Fibroblast of skin of right quadriceps (primary cell): ENCODE measurements at regions not wholly inside any gene's neighbourhood (a gene's known extent, or its start where the extent isn't known, plus 50 kb on each side); places are given as distances from the start of the nearest gene placed in this dataset.
"Not testable (repeated sequence)": the region's sequence is repeated elsewhere in the genome, so short reads cannot be mapped to it uniquely, and the experiment has no call there.

ENCODE experiments used
- DNase-seq: peaks from one replicate; pipeline ENCODE4 v3.0.0-alpha.2; 2013

DNA sequence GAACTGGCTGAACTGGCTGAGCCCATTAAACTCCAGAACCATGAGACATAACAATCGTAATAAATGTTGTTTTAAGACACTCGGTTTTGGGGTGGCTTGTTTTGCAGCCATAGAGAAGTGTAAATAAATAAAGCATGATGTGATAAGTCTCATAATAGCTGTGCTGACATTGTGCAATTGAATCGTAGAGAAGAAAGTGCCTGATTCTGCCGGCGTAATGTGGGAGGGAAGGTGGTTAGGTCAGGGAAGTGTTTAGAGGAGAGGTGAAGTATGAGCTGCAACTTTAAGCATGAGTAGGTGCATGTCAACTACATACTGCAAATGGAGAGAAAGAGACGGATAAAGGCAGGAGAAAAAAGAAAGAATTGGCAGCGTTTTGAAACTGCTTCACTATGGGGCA, 217.1 kb downstream of the BLID start:
- DNase-seq: no peak

DNA sequence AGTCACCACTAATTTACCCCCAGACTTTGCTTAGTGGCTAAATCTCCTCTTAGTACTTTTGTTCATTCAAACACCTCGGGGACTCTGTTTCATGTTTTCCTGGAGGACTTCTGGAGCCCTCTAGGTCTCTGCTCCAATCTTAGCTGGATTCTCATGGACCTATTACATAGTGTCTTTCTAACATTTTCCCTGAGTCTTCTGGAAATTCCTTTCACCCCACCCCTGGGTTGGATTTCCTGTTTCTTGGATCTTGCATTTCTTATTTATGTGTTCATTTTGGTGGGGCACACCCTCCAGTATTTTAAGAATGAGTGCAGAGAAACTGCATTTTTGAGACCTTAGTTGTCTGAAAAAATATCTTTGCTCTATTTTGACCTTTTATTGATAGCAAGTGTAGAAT, 220.1 kb downstream of the BLID start:
- peak; percentile 88 for DNase-seq

DNA sequence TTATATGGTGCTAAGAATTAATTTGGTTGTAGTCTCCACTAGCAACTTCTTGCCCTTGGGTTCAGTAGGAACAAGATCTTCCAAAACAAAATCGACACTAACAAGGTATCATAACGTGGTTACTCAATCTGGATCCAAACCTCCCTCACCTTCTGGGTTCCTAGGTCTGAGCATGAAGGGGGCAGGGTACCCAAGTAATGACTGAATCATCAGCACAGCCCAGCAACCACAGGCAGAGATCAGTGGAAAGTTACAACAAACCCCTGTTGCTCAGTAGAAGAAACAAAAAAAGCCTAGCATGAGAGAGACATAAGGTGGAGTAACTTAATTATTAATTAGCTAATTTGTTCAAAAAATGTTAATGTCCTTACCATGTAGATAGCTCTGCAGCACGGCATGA, 221.4 kb downstream of the BLID start:
- peak; percentile 68 for DNase-seq

DNA sequence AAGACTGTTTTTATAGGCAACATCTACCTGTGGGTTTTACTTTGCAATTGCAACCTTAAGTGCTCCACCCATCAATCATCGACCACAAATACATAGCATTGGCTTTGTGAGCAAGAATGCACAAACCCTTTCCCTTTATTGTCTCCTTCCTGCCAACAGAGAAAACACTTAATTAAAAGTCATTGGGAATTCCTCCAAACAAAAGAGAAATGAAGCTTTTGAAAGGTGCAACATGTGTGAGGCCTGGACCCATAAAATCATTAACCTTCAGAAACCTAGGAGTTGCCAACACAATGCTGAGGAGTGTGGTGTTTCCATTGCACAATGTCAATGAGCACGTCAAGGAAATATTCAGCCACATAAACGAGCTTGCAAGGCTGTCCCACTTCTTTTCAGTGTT, 223.2 kb downstream of the BLID start:
- peak; percentile 73 for DNase-seq

DNA sequence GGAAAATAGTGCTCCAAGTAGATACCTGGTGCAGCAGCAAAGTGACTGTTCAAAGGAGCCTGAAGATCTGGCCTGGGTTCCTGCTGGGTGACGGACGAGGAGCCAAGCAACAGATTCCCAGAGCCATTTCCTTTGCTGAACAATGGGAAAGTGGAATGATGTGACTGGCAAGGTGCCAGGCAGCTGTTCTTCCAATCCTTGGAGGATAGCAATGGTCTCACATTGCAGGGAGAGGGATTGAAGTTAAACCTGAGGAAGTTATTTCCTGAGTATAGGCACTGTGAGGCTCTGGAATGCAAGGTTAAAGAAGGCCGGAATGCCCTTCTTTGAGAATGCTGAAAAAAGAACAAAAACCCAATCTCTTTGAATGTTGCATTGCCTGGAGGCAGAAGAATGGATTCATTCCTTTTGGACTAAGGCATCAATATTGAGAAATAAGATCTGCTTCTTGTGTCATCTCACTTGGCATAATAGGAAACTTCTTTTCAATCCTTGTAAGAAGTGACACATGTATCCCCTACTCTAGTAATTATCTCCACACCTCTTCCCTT, 223.8 kb downstream of the BLID start:
- DNase-seq: peak; percentile 85

DNA sequence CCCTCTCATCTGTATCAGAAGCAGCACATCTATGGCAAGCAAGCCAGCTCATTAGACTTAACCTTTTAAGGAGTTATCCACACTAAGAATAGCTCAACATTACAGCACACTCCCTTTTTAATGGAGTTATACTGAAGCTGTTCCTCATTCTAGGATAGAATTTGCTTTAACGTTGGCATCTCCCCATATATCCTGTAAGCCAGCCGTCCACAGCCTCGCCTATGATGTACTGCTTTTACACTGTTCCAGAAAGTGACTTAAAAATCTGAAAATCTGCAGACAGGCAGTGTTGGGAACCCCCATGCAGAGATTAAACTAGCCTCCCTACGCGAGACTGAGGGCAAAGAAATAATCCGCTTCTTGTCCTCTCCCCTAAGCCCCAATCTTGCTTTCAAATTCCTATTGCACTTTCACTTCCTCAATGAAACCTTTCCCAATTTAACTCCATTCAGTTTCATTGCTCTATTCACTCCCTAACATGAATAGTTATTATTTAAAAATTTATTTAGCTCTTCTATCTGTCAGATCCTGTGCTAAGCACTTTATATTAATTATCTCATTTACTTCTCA, 225.0 kb downstream of the BLID start:
- DNase-seq: no peak

DNA sequence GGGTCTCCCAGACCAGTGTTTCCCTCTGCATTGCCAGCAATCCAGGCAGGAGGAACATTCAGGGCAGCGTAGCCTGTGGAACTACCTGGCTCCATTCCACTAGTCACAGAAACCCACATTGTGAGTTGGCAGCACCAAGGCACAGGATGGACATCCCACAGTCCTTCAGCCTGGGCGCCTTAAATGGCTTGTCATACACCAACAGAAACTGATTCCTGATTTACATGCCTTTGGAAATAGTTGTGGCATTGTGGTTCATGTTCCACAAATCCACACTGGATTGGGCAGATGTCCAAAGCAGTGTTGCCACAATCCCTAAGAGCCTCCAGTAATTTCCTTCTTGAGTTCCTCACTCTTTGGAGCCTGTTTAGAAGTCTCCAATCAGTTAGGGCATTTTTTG, 225.6 kb downstream of the BLID start:
- DNase-seq: peak; percentile 97

DNA sequence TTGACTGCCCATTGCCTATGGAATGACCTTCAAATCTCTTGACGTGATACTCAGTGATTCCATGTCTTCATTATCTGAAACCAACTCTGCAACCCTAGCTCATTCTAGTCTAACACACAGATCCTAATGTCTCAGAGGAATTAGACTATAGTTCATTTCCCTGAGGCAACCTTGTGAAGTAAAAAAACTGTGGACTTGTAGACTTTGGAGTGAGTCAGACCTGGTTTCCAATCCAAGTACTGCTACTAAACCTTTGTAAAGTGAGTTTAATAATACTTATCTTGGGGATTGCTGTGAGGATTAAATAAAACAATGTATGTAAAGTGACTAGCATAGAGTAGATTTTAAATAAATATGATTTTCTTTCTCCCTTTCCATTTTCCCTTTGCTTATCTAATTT, 226.1 kb downstream of the BLID start:
- peak; percentile 76 for DNase-seq

DNA sequence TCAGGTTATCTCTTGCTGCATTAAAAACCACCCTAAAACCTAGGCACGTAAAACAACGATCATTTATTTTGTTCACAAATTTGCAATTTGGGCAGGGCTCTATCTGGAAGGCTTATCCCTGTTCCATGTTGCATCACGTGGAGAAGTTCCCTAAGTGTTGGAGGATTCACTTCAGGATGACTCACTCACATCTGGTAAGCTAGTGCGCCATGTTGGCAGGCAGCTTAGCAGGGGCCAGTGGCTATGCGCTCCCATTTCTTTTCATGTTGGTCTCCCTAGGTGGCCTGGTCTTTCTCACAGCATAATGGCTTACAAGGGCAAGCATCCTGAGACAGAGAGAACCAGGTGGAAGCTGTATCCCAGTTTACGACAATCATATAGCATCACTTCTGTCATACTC, 226.8 kb downstream of the BLID start:
- DNase-seq: peak; percentile 43

DNA sequence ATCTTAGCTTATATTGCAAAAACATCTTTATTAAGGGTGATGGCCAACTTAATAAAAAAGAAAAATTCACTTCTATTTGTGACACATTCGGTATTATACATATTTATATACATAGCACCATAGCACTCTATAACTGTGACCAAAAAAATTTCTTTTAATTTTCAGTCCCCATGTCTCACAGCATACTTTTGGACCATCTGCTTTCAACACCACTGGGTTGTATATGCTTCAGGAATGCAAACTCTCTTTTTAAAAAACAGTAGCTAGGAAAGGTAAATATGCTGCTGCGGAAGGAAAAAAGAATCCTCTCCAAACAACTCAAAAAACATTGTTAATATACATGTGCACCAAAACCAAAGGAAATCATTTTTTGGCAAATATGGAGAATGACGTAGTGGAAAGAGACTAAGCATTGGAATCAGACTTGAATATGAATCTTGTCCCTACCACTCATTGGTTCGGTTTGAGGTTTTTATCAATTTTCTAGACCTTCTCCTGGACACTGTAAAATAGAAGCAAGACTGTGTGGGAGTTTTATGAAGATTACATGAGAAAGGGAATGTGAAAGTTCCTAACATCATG, 227.9 kb downstream of the BLID start:
- DNase-seq: peak; percentile 13

DNA sequence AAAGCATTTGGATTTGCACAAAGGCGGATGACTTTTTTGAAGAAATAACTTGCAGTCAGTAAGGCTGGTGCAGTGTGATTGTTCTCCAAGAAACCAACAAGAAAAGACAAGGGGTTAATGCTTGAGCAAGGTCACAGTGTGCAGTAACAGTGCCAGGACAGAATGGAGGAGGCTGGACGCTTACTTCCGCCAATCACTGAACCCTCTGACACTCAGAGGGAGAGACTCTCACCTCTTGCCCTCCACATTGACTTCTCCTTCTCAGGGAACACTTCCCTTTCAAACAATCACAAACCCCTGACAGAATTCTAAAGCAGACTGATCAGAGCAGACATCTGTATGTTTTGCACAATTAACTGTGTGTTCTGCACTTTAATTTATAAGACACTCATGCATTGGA, 228.4 kb downstream of the BLID start:
- DNase-seq: no peak

DNA sequence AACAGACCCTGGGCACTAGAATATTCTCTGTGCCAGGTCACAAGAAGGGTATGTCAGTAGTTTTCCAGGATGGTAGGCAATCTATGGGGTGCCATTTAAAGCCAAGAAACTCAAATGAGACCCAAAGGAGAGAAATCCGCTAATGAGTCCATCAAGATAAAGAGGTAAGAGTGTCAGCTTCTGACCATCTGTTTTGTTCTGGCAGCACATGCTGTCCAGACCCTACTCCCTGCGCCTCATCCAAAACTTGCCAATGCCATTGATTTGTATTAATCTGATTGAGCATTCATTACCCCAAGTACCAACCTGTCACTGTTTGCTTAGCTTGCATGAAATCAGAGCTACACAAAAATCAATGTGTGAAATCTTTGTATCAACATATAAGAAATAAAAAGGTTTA, 229.0 kb downstream of the BLID start:
- no peak for DNase-seq

DNA sequence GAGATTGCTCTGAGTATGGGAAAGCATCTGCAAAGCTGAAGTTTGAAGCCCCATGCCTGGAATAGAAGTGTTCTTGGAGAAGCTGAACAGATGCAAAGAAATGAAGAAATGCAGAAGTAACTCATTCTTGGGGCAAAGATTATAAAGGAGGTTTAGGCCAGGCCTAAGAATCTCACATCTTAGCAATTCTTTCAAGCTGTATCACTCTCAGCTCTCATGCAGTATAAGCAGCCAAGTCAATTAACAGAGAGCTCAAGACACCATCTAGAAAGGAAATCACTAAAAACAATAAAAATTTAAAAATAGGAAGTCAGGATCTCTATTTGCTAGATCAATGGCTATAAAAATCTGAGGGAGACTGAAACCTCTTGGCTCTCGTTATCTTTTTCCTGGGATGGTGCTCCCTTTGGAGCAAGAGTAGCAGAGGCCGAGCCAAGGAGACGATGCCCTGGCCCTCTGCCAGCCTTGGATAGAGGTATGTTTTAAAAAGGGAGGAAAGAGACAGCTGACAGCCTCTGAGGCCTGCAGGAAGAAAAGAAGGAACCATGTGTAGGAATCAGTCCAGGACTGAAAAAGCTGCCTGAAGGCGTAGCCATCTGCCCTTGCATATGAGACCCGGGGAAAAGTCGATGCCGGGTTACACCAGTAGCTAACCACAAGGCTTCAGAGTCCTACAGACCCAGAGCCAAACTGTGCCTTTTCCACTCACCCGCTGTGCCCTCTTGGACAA, 229.8 kb downstream of the BLID start:
- DNase-seq: peak; percentile 32

DNA sequence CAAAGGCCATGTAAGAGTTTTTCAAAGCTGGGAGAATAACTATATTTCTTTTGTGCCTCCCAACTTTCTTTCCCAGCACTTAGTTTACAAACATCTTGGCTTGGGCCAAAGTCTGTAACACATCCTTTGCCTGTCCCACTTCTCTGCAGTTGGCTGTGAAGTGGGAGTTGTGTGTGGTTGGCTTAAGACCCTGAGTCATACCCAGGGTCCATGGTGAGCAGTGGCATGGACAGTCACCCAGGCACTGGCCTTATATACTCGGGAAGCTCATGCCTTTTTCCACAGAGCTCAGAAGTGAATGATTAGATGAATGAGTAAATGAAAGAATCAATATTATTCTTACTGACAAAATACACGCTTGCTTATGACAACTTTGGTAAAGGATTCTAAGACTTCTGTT, 231.4 kb downstream of the BLID start:
- no peak for DNase-seq

DNA sequence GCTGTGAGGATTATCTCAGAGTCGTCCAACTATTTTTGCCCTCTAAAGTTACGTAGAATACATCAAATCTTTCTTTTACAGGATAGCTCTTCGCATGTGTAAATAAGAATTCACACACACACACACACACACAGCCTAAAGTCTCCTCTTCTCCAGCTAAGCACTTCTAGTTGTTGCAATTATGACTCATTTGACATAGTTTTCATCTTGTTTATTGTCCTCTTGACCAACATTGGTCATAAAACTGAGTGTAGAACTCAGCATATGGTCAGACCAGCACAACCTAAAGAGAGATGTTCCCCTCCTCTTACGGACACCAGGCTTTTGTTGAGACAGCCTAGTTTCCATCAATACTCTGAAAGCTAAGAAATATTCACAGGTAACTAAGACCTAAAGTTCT, 234.2 kb downstream of the BLID start:
- DNase-seq: peak; percentile 82

DNA sequence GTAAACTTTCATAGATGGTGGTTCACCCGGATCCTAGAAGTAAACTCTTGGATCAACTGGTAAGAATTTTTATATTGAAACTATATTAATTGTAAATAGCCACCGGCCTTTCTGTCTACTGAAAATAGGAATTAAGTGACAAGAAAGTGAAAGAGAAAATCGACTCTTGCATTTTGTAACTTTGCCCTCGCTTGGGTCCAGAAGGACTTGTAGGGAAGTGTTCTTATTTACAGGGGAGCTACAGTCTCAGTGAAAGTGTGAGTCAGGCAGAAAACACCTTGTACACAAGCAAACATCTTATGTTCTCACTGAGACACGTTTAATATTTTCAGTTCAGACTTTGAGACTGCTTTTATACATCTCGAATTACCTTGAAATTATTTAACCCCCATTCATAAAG, 238.9 kb downstream of the BLID start:
- DNase-seq: no peak

DNA sequence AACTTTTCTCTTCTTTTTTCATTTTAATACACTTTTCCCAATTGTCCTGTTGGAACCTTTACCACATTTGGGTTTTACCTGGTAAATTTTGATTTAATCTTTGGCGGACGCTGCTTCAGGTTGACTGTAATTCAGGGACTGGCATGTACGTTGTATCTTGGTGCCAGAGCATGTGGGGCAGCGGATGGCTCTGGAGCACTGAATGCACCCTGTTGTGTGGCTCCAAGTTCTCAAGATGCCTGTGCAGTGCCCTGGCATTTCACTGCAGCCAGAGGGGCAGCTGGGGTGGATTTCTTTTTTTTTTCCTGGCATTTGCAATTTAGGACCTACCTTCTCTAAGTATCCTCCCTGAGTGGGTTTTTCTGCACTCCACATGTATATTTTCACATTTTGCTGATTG, 242.2 kb downstream of the BLID start:
- DNase-seq: no peak

DNA sequence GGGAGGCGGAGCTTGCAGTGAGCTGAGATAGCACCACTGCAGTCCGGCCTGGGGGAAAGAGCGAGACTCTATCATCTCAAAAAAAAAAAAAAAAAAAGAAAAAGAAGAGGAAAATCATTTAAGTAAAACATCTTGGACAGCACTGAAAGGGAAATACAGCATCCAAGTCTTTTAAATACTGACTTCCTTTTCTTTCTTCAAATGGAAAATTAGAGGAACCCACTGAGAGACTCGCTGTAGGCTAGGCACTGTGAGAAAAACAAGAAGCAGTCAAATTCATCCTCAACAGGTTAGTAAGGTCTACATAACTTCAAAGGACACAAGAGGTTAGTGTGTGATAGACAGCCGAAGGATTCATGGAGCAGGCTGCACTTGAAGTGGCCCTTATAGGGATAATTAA, 243.7 kb downstream of the BLID start:
- no peak for DNase-seq

DNA sequence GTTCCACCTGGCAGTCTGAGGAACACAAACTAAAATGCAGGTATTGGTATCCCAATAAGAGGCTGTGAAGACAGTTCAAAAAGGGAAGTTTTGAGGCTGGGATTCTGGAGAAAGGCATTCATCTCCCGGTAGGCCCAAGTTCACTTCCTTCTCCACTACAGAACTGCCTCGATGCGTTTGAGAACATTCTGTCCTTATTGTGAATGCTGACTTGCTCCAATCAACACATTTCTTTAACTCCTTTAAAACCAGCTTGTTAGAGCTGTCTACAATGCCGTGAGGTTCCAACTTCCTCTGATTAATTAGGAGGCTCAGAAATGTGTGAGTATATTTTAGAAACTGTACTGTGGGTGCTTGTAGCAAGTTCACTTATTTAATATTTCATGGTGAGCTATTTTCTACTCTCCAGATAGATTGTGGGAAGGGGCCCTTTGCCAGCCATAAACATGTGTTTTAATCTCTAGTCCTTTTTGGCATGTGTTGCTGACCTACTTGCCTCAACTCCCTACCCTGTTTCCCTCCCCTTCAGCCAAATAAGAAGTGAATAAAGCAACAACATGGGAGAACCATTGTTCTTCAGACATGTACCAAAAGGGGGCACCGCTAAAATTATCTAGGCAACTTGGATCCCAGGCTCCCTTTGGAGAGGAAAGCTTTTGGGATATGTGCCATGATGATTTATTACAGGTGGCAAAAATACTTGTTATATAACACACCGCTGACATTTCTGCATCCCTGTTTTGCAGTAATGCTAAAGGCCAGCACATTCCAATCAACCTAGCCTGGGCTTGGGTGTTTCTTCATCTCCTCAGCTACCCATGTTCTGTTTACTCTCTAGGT, 245.6 kb downstream of the BLID start:
- DNase-seq: peak; percentile 31

DNA sequence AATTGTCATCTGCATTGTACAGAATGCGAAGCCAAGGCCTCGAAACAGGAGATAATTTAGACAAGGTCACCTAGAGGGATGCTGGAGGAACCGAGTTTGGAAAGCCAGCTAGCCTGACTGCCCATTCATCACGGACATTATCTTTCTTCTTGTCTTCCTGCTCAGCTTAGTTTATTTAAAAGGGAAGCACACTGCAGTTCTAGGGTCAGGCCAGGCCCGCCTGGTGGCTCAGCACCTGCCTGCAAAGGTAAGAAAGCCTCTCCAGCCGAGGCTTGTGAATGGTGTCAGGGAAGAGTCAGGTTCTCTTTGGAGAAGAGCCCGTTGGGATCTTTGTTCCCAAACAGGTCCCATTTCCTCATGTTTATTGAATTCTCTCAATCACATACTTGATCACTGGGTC, 246.5 kb downstream of the BLID start:
- DNase-seq: no peak

DNA sequence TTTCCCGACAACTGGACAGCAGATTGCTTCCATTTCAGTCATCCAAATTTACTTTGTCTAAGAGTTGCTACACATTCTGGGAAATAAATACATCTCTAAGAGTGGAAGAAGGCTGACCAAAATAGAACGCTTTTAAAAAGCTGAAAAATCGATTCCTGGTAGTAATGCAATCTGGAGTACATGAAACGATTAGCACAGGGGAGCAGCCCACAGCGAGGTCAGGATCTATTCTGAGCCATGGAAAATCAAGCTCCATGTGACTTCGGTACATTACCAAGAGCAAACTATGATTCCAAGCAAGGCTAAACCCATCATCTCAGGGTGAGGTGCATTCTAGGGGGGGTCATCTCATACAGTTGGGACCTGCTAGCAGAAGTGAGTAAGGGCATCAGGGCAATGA, 249.3 kb downstream of the BLID start:
- DNase-seq: no peak

DNA sequence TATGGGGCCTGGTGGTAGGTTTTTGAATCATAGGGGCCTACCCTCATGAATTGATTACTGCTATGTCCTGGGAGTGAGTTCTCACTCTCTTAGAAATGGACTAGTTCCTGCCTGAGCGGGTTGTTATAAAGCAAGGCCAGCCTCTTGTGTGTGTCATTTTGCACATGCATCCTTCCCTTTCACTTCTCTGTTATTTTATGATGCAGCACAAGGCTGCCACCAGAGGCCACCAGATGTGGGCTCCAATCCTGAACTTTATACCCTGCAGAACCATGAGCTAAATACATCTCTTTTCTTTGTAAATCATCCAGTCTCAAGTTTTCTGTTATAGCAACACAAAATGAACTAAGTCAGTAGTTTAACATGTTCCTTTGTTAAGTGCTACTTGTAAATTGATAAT, 251.4 kb downstream of the BLID start:
- no peak for DNase-seq

DNA sequence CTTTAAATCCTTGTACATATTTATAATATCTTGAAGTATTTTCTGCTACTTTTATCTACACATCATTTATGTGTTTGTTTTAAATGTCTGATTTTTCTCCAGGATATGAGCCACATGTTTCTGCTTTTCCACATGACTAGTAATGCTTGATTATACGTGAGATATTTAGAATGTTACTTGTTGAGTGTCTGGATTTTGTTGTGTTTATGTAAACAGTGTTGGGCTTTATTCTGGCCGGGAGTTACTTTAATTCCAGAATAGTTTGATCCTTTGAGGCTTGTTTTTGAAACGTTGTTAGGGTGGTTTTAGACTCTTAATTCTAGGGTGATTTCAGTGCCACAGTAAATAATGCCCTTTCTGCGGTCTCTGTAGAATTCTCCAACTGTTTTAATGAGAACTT, 252.9 kb downstream of the BLID start:
- DNase-seq: no peak

DNA sequence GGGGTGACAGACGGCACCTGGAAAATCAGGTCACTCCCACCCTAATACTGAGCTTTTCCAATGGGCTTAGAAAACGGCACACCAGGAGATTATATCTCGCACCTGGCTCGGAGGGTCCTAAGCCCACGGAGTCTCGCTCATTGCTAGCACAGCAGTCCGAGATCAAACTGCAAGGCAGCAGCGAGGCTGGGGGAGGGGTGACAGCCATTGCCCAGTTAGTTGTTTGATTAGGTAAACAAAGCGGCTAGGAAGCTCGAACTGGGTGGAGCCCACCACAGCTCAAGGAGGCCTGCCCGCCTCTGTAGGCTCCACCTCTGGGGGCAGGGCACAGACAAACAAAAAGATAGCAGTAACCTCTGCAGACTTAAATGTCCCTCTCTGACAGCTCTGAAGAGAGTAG, 260.9 kb downstream of the BLID start:
- not testable (repeated sequence) for DNase-seq
